Liver (tissue), 2 donors: ENCODE measurements at regions not wholly inside any gene's neighbourhood (a gene's known extent, or its start where the extent isn't known, plus 50 kb on each side); places are given as distances from the start of the nearest gene placed in this dataset.

Experiments used
- MAX ChIP-seq: IDR thresholded peaks from 2 replicates; pipeline ENCODE4 v1.6.1; 2016; ENCODE audit warnings: antibody characterized with exemption
- YY1 ChIP-seq: IDR thresholded peaks from 2 replicates; pipeline ENCODE4 v1.6.1; 2016; ENCODE audit warnings: antibody characterized with exemption, mild to moderate bottlenecking
- TF ChIP-seq, protein P1 (sequence below): fragments of 150-350 bp; IDR thresholded peaks from 2 replicates; pipeline ENCODE4 v1.5.1; 2017; ENCODE audit warnings: improper control_type of control experiment, low read depth, low read length; ENCODE audit not compliant: missing input control
- donor health status: healthy.

DNA sequence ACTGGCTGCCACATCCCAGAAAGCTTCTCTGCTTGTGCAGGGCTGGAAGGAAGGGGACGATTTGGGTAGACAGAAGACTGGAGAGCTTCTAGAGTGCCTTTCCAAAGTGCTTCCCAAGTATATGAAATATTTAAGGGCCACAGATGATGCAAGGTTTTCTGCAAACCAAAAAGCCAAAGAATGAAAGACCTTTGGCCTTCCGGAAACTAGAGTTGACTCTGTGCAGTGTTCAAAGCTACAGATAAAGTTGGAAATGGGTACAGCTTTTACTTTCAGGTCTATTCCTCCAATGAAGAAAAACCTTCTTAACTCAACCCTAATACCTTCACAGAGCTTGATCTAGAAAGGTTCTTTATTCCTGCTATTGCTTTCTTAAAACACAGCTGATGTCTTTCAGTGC is 253.0 kb upstream of the KLHL29 start:
- TF ChIP-seq, protein P1, sequence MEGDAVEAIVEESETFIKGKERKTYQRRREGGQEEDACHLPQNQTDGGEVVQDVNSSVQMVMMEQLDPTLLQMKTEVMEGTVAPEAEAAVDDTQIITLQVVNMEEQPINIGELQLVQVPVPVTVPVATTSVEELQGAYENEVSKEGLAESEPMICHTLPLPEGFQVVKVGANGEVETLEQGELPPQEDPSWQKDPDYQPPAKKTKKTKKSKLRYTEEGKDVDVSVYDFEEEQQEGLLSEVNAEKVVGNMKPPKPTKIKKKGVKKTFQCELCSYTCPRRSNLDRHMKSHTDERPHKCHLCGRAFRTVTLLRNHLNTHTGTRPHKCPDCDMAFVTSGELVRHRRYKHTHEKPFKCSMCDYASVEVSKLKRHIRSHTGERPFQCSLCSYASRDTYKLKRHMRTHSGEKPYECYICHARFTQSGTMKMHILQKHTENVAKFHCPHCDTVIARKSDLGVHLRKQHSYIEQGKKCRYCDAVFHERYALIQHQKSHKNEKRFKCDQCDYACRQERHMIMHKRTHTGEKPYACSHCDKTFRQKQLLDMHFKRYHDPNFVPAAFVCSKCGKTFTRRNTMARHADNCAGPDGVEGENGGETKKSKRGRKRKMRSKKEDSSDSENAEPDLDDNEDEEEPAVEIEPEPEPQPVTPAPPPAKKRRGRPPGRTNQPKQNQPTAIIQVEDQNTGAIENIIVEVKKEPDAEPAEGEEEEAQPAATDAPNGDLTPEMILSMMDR, result no peak
- TF ChIP-seq YY1 (peak; percentile 60), MAX (peak; percentile 46)
